ENCODE measurements at regions not wholly inside any gene's neighbourhood (a gene's known extent, or its start where the extent isn't known, plus 50 kb on each side); places are given as distances from the start of the nearest gene placed in this dataset.

GRCh38 chr15:99447497-99448371 lies 118.0 kb upstream of the MEF2A start:
- TF ChIP-seq EZH2 (IDR thresholded peaks at IDR 0.05; ENCODE audit: borderline replicate concordance, low read length) = no peak
- TF ChIP-seq CTCF (IDR thresholded peaks at IDR 0.05; ENCODE audit: low read length) = no peak
